Calu3 (cell line): ENCODE measurements at regions not wholly inside any gene's neighbourhood (a gene's known extent, or its start where the extent isn't known, plus 50 kb on each side); places are given as distances from the start of the nearest gene placed in this dataset.

Experiments used
- BruUV-seq: library from RNA; stranded (reverse); fragments of 400-500 nt; replicated peaks from 2 replicates; lab custom pipeline; 2021; lab: Mats Ljungman, UMichigan
- CTCF ChIA-PET: fragments of 300-600 bp; sonication (Branson Sonifier 250); formaldehyde crosslinking; loops from one replicate; lab custom pipeline; 2022; ENCODE audit warnings: antibody characterized with exemption; lab: Charles Lee
- DNase-seq: peaks from one replicate; pipeline ENCODE4 v3.0.0; 2022
- H3K27ac Mint-ChIP-seq: one replicate; pipeline ENCODE4 v1.8.0; 2022; ENCODE audit warnings: mixed read lengths; ENCODE audit not compliant: unreplicated experiment
- H3K27me3 Mint-ChIP-seq: one replicate; pipeline ENCODE4 v1.8.0; 2022; ENCODE audit warnings: mixed read lengths; ENCODE audit not compliant: unreplicated experiment
- H3K36me3 Mint-ChIP-seq: one replicate; pipeline ENCODE4 v1.8.0; 2022; ENCODE audit warnings: mild to moderate bottlenecking, moderate library complexity, mixed read lengths; ENCODE audit not compliant: insufficient read depth, unreplicated experiment
- H3K4me1 Mint-ChIP-seq: one replicate; pipeline ENCODE4 v1.8.0; 2022; ENCODE audit warnings: mild to moderate bottlenecking, low read depth, mixed read lengths; ENCODE audit not compliant: unreplicated experiment
- H3K4me3 Mint-ChIP-seq: one replicate; pipeline ENCODE4 v1.8.0; 2022; ENCODE audit warnings: mild to moderate bottlenecking, low read depth, moderate library complexity, mixed read lengths; ENCODE audit not compliant: unreplicated experiment
- H3K9me3 Mint-ChIP-seq: one replicate; pipeline ENCODE4 v1.8.0; 2022; ENCODE audit warnings: low read depth, mixed read lengths; ENCODE audit not compliant: unreplicated experiment
- CTCF ChIP-seq: fragments of 200-600 bp; IDR thresholded peaks from one replicate; pipeline ENCODE4 v1.8.0; 2022; ENCODE audit warnings: antibody characterized with exemption; ENCODE audit not compliant: unreplicated experiment
- intact Hi-C: fragments of 100-400 bp; cut with micrococcal nuclease; formaldehyde crosslinking; loops from one replicate; pipeline ENCODE4 v1.10.0; 2022; ENCODE audit not compliant: unreplicated experiment

GRCh38 chr4:137446071-137446470, 86.2 kb downstream of the PCDH18 start:
- no peak overlapping the region for H3K27ac Mint-ChIP-seq
- BruUV-seq: no TSS peak
- no peaks in the 10 kb centered on the region for H3K36me3 Mint-ChIP-seq
- no peaks in the 10 kb centered on the region for H3K9me3 Mint-ChIP-seq
- intact Hi-C loops: no loop called here
- CTCF ChIA-PET: no interaction called here
- no peaks in the 10 kb centered on the region for H3K27me3 Mint-ChIP-seq
- H3K4me1 Mint-ChIP-seq: no peaks in the 10 kb centered on the region
- H3K4me3 Mint-ChIP-seq: no peak overlapping the region
- DNase-seq: no peak
- no peak for TF ChIP-seq CTCF

GRCh38 chr4:137443031-137443800, 89.1 kb downstream of the PCDH18 start:
- intact Hi-C loops: no loop called here
- CTCF ChIA-PET: no interaction called here
- Mint-ChIP-seq H3K4me3 (no peak overlapping the region), H3K36me3 (no peaks in the 10 kb centered on the region), H3K4me1 (no peaks in the 10 kb centered on the region), H3K9me3 (no peaks in the 10 kb centered on the region), H3K27me3 (no peaks in the 10 kb centered on the region), H3K27ac (no peak overlapping the region)
- DNase-seq: no peak
- BruUV-seq: no TSS peak
- TF ChIP-seq CTCF: no peak

- CTCF ChIA-PET: no interaction called here
- Mint-ChIP-seq H3K27me3 (no peaks in the 10 kb centered on the region), H3K9me3 (no peaks in the 10 kb centered on the region), H3K36me3 (no peaks in the 10 kb centered on the region), H3K4me3 (no peak overlapping the region), H3K27ac (no peak overlapping the region), H3K4me1 (no peaks in the 10 kb centered on the region)
- no peak for TF ChIP-seq CTCF
- no peak for DNase-seq
- BruUV-seq: no TSS peak
- intact Hi-C loops: no loop called here
These were observed 99.6 kb downstream of the PCDH18 start for GRCh38 chr4:137432446-137433311.

- H3K27ac Mint-ChIP-seq: no peak overlapping the region
- CTCF ChIA-PET: no interaction called here
- no peaks in the 10 kb centered on the region for H3K27me3 Mint-ChIP-seq
- H3K4me3 Mint-ChIP-seq: no peak overlapping the region
- no peaks in the 10 kb centered on the region for H3K36me3 Mint-ChIP-seq
- H3K4me1 Mint-ChIP-seq: no peaks in the 10 kb centered on the region
- BruUV-seq: no TSS peak
- no peak for TF ChIP-seq CTCF
- no peak for DNase-seq
- no peaks in the 10 kb centered on the region for H3K9me3 Mint-ChIP-seq
- intact Hi-C loops: no loop called here
These were observed 102.1 kb downstream of the PCDH18 start for GRCh38 chr4:137430171-137430570.
